ENCODE measurements at regions not wholly inside any gene's neighbourhood (a gene's known extent, or its start where the extent isn't known, plus 50 kb on each side); places are given as distances from the start of the nearest gene placed in this dataset.
"Not testable (repeated sequence)": the region's sequence is repeated elsewhere in the genome, so short reads cannot be mapped to it uniquely, and the experiment has no call there.

DNA sequence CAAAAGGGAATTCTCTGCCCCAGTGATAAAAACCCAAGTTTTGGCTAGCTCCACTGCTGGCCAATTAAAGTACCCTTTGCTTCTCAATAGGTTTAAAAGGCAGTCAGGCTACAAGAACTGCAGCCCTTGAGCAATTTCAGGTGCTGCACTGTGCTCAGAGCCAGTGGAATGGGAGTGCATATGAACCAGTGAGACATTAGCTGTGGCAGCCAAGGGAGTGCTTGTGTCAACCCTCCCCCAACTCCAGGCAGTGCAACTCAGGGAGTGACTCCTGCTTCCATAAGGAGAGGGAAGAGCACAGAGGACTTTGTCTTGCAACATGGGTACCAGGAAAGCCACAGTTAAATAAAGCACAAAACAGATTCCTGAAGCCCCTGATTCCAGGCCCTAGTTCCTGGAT lies 61.6 kb upstream of the VAMP7 start:
- ATAC-seq (no peak), FAIRE-seq (no peak)

DNA sequence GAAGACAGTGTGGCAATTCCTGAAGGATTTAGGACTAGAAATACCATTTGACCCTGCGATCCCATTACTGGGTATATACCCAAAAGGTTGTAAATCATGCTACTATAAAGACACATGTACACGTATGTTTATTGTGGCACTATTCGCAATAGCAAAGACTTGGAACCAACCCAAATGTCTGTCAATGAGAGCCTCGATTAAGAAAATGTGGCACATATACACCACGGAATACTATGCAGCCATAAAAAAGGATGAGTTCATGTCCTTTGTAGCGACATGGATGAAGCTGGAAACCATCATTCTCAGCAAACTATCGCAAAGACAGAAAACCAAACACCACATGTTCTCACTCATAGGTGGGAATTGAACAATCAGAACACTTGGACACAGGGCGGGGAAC lies 66.8 kb upstream of the VAMP7 start:
- H3K27ac ChIP-seq (ENCODE audit: extremely low read length, insufficient read depth, low read length); intact Hi-C loops (cut with micrococcal nuclease; ENCODE audit: unreplicated experiment); CTCF ChIA-PET (ENCODE audit: low intra/inter-chr PET ratio, low total read pairs); DNase-seq (ENCODE audit: low spot score); H3K36me3 ChIP-seq (replicated peaks in 1 of 2; ENCODE audit: control insufficient read depth in 1 of 2, insufficient read depth in 2 of 2, low read length in 2 of 2); H2AFZ ChIP-seq (ENCODE audit: low read length); H3K79me2 ChIP-seq (ENCODE audit: insufficient read depth, low read length); POLR2A ChIA-PET; BruUV-seq (replicated peaks); H4K20me1 ChIP-seq (ENCODE audit: insufficient read depth, low read length); H3K4me2 ChIP-seq (ENCODE audit: low read depth, low read length); H3K4me1 ChIP-seq (ENCODE audit: insufficient read depth, low read length); in situ Hi-C loops (cut with HindIII; ENCODE audit: extremely low pct_ligation_motif_present, low pct_unique_long_range_greater_than_20kb); FAIRE-seq; H3K9ac ChIP-seq (ENCODE audit: insufficient read depth, low read depth, low read length); ATAC-seq; H3K4me3 ChIP-seq (replicated peaks in 1 of 3; ENCODE audit: insufficient read depth in 1 of 3, low read depth in 2 of 3, low read length in 3 of 3); H3K27me3 ChIP-seq (ENCODE audit: control insufficient read depth in 1 of 2, insufficient read depth in 2 of 2, low read length in 2 of 2): not testable (repeated sequence)
- H3K9me3 ChIP-seq (ENCODE audit: low read length): peaks cover 17% of the 10 kb centered on the region; the same call in 1 of the 2 replicates
- WGBS (ENCODE audit: low lambda C conversion rate): 37% methylated on average over 8 of the region's 8 CpGs

More for the DNA sequence above, 61.6 kb upstream of the VAMP7 start:
- H3K36me3 ChIP-seq (replicated peaks in 1 of 2; ENCODE audit: control insufficient read depth in 1 of 2, insufficient read depth in 2 of 2, low read length in 2 of 2): no peaks in the 10 kb centered on the region
- ChIA-PET POLR2A (no interaction called here), CTCF (ENCODE audit: low intra/inter-chr PET ratio, low total read pairs) (no interaction called here)
- H3K27ac ChIP-seq (ENCODE audit: extremely low read length, insufficient read depth, low read length): no peak overlapping the region
- H3K9ac ChIP-seq (ENCODE audit: insufficient read depth, low read depth, low read length): no peak overlapping the region
- no peak for DNase-seq (ENCODE audit: low spot score)
- no peak overlapping the region for H3K4me3 ChIP-seq (replicated peaks in 1 of 3; ENCODE audit: insufficient read depth in 1 of 3, low read depth in 2 of 3, low read length in 3 of 3)
- H3K79me2 ChIP-seq (ENCODE audit: insufficient read depth, low read length): no peaks in the 10 kb centered on the region
- no peaks in the 10 kb centered on the region for H3K27me3 ChIP-seq (ENCODE audit: control insufficient read depth in 1 of 2, insufficient read depth in 2 of 2, low read length in 2 of 2)
- no peaks in the 10 kb centered on the region for H4K20me1 ChIP-seq (ENCODE audit: insufficient read depth, low read length)
- in situ Hi-C loops (cut with HindIII; ENCODE audit: extremely low pct_ligation_motif_present, low pct_unique_long_range_greater_than_20kb) (no loop called here), intact Hi-C loops (cut with micrococcal nuclease; ENCODE audit: unreplicated experiment) (no loop called here)
- no peaks in the 10 kb centered on the region for H3K4me1 ChIP-seq (ENCODE audit: insufficient read depth, low read length)
- BruUV-seq (replicated peaks): no TSS peak
- H2AFZ ChIP-seq (ENCODE audit: low read length): no peak overlapping the region
- peaks cover 38% of the 10 kb centered on the region; the same call in 1 of the 2 replicates for H3K9me3 ChIP-seq (ENCODE audit: low read length)
- H3K4me2 ChIP-seq (ENCODE audit: low read depth, low read length): no peak overlapping the region
- TF ChIP-seq SMAD1 (CRISPR knock-in tag; IDR thresholded peaks at IDR 0.05; ENCODE audit: borderline replicate concordance, low read depth): no peak
- no peak for TF ChIP-seq HNRNPH1 (optimal IDR thresholded peaks at IDR 0.05; ENCODE audit: low read depth, low read length)
- TF ChIP-seq, protein P1, sequence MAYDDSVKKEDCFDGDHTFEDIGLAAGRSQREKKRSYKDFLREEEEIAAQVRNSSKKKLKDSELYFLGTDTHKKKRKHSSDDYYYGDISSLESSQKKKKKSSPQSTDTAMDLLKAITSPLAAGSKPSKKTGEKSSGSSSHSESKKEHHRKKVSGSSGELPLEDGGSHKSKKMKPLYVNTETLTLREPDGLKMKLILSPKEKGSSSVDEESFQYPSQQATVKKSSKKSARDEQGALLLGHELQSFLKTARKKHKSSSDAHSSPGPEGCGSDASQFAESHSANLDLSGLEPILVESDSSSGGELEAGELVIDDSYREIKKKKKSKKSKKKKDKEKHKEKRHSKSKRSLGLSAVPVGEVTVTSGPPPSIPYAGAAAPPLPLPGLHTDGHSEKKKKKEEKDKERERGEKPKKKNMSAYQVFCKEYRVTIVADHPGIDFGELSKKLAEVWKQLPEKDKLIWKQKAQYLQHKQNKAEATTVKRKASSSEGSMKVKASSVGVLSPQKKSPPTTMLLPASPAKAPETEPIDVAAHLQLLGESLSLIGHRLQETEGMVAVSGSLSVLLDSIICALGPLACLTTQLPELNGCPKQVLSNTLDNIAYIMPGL (CRISPR knock-in tag; IDR thresholded peaks at IDR 0.05; ENCODE audit: borderline replicate concordance in 1 of 2, low read depth in 1 of 2): no peak
- no peak for TF ChIP-seq NCOA5 (CRISPR knock-in tag; IDR thresholded peaks at IDR 0.05)
- TF ChIP-seq KLF12 (CRISPR knock-in tag; IDR thresholded peaks at IDR 0.05; ENCODE audit: borderline replicate concordance): no peak
- TF ChIP-seq YEATS2 (CRISPR knock-in tag; IDR thresholded peaks at IDR 0.05; ENCODE audit: borderline replicate concordance): no peak
- no peak for TF ChIP-seq CREB1 (IDR thresholded peaks at IDR 0.05)
- TF ChIP-seq CREB1 (CRISPR knock-in tag; IDR thresholded peaks at IDR 0.05): no peak
- TF ChIP-seq SCMH1 (CRISPR knock-in tag; IDR thresholded peaks at IDR 0.05; ENCODE audit: borderline replicate concordance): no peak
- TF ChIP-seq, protein P2, sequence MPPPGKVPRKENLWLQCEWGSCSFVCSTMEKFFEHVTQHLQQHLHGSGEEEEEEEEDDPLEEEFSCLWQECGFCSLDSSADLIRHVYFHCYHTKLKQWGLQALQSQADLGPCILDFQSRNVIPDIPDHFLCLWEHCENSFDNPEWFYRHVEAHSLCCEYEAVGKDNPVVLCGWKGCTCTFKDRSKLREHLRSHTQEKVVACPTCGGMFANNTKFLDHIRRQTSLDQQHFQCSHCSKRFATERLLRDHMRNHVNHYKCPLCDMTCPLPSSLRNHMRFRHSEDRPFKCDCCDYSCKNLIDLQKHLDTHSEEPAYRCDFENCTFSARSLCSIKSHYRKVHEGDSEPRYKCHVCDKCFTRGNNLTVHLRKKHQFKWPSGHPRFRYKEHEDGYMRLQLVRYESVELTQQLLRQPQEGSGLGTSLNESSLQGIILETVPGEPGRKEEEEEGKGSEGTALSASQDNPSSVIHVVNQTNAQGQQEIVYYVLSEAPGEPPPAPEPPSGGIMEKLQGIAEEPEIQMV (CRISPR knock-in tag; IDR thresholded peaks at IDR 0.05; ENCODE audit: low read depth): no peak
- TF ChIP-seq HNF4A (CRISPR knock-in tag; IDR thresholded peaks at IDR 0.05): no peak
- no peak for TF ChIP-seq IRX3 (CRISPR knock-in tag; IDR thresholded peaks at IDR 0.05; ENCODE audit: borderline replicate concordance, low read depth)
- TF ChIP-seq ZNF331 (CRISPR knock-in tag; IDR thresholded peaks at IDR 0.05): no peak
- TF ChIP-seq, protein P3, sequence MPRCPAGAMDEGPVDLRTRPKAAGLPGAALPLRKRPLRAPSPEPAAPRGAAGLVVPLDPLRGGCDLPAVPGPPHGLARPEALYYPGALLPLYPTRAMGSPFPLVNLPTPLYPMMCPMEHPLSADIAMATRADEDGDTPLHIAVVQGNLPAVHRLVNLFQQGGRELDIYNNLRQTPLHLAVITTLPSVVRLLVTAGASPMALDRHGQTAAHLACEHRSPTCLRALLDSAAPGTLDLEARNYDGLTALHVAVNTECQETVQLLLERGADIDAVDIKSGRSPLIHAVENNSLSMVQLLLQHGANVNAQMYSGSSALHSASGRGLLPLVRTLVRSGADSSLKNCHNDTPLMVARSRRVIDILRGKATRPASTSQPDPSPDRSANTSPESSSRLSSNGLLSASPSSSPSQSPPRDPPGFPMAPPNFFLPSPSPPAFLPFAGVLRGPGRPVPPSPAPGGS (CRISPR knock-in tag; IDR thresholded peaks at IDR 0.05): no peak
- no peak for TF ChIP-seq TBL1XR1 (IDR thresholded peaks at IDR 0.05; ENCODE audit: borderline replicate concordance, low read length, partially characterized antibody)
- no peak for TF ChIP-seq ZNF264 (CRISPR knock-in tag; IDR thresholded peaks at IDR 0.05)
- no peak for TF ChIP-seq TARDBP (CRISPR knock-in tag; IDR thresholded peaks at IDR 0.05)
